GM12878 (cell line): ENCODE measurements at regions not wholly inside any gene's neighbourhood (a gene's known extent, or its start where the extent isn't known, plus 50 kb on each side); places are given as distances from the start of the nearest gene placed in this dataset.

Source experiments
- ATAC-seq: fragments of 200-7000 bp; cut with Tn5 transposase; 3 replicates; pipeline ENCODE4 v1.9.1; 2020; ENCODE audit warnings: mild to moderate bottlenecking, moderate library complexity
- BruUV-seq: library from RNA; stranded (reverse); fragments of 400-500 nt; replicated peaks from 2 replicates; lab custom pipeline; 2021; lab: Mats Ljungman, UMichigan
- CTCF ChIA-PET: fragments of 300-600 bp; sonication (Branson Sonifier 250); formaldehyde crosslinking; extraction: SDS; loops from one replicate; lab custom pipeline; 2021; ENCODE audit warnings: inconsistent platforms; lab: Yijun Ruan, JAX
- POLR2A ChIA-PET: fragments of 350-600 bp; formaldehyde crosslinking; extraction: SDS; loops from one replicate; lab custom pipeline; 2021; ENCODE audit warnings: inconsistent platforms; lab: Charles Lee
- RAD21 ChIA-PET: fragments of 300-600 bp; sonication (Branson Sonifier 250); formaldehyde crosslinking; loops from one replicate; lab custom pipeline; 2023; ENCODE audit warnings: antibody characterized with exemption; ENCODE audit not compliant: unreplicated experiment; lab: Charles Lee
- SMC1A ChIA-PET: fragments of 300-600 bp; sonication (Branson Sonifier 250); formaldehyde crosslinking; loops from one replicate; lab custom pipeline; 2023; ENCODE audit not compliant: unreplicated experiment, uncharacterized antibody; lab: Charles Lee
- DNase-seq: peaks from one replicate; pipeline ENCODE4 v3.0.0-alpha.2; 2011; ENCODE audit warnings: low read depth, low spot score
- FAIRE-seq: peaks from 3 replicates; lab custom pipeline; 2011; peaks lifted over from hg19 to GRCh38; lab: Jason Lieb, UNC
- H2AFZ ChIP-seq: 2 replicates; pipeline ENCODE4 v1.6.0; 2011; ENCODE audit warnings: low read depth, low read length, control low read depth; ENCODE audit not compliant: control insufficient read depth
- H3K27ac ChIP-seq: 2 replicates; pipeline ENCODE4 v1.5.1; 2011; ENCODE audit warnings: control low read depth; ENCODE audit not compliant: control insufficient read depth, insufficient read depth
- H3K27me3 ChIP-seq, 2 experiments: replicated peaks in 1 of 2; 2 replicates each; pipeline versions ENCODE4 v1.6.0 to v1.6.1; 2011; ENCODE audit warnings: low read length in 1 of 2; ENCODE audit not compliant: control insufficient read depth in 2 of 2, insufficient read depth in 2 of 2
- H3K36me3 ChIP-seq, 2 experiments: 2 replicates each; pipeline ENCODE4 v1.5.1; 2011; ENCODE audit warnings: low read length in 1 of 2; ENCODE audit not compliant: control insufficient read depth in 2 of 2, insufficient read depth in 2 of 2
- H3K4me1 ChIP-seq: 2 replicates; pipeline ENCODE4 v1.6.1; 2011; ENCODE audit warnings: mild to moderate bottlenecking, low read length, moderate library complexity, mixed read lengths; ENCODE audit not compliant: control insufficient read depth, insufficient read depth
- H3K4me2 ChIP-seq: 2 replicates; pipeline ENCODE4 v1.6.0; 2011; ENCODE audit warnings: control low read depth; ENCODE audit not compliant: control insufficient read depth, insufficient read depth
- H3K4me3 ChIP-seq: fragments of 200-600 bp; sonication (generic); 2 replicates; pipeline ENCODE4 v1.5.1; 2016
- H3K79me2 ChIP-seq: 2 replicates; pipeline ENCODE4 v1.6.0; 2011; ENCODE audit warnings: low read length; ENCODE audit not compliant: control insufficient read depth, insufficient read depth
- H3K9ac ChIP-seq: 2 replicates; pipeline ENCODE4 v1.8.0; 2011; ENCODE audit warnings: low read length, control low read depth, mixed read lengths; ENCODE audit not compliant: control insufficient read depth, insufficient read depth
- H3K9me3 ChIP-seq: replicated peaks from 3 replicates; pipeline ENCODE4 v1.5.1; 2011; ENCODE audit warnings: mild to moderate bottlenecking, low read length; ENCODE audit not compliant: control insufficient read depth, insufficient read depth
- H4K20me1 ChIP-seq: 2 replicates; pipeline ENCODE4 v1.6.0; 2011; ENCODE audit not compliant: control insufficient read depth, insufficient read depth
- HCFC1 ChIP-seq: fragments of 150-350 bp; IDR thresholded peaks from 2 replicates; pipeline ENCODE4 v1.6.1; 2014; ENCODE audit warnings: low read length
- JUND ChIP-seq: IDR thresholded peaks from 2 replicates; pipeline ENCODE4 v1.6.1; 2012; ENCODE audit warnings: low read depth, mild to moderate bottlenecking, low read length, improper control_type of control experiment, moderate library complexity
- MTA3 ChIP-seq: IDR thresholded peaks from 2 replicates; pipeline ENCODE4 v1.6.1; 2012; ENCODE audit warnings: low read length, inconsistent platforms, borderline replicate concordance
- MYC ChIP-seq: IDR thresholded peaks from 2 replicates; pipeline ENCODE4 v1.6.1; 2011; ENCODE audit warnings: mild to moderate bottlenecking, low read length, moderate library complexity, inconsistent platforms; ENCODE audit not compliant: insufficient read depth, insufficient replicate concordance, insufficient read length, severe bottlenecking
- SMAD5 ChIP-seq: IDR thresholded peaks from 2 replicates; pipeline ENCODE4 v1.6.1; 2016; ENCODE audit warnings: antibody characterized with exemption, low read depth
- SMC3 ChIP-seq: IDR thresholded peaks from 2 replicates; pipeline ENCODE4 v1.6.1; 2011; ENCODE audit warnings: low read length, improper control_type of control experiment, borderline replicate concordance
- WGBS: methylation state at CpG from one replicate; pipeline ENCODE4 v1.1.6; 2016; ENCODE audit warnings: low lambda C conversion rate; ENCODE audit not compliant: insufficient replicate concordance, insufficient coverage; ENCODE audit errors: missing lambda C conversion rate; 5-methylcytosine and 5-hydroxymethylcytosine counted together
- in situ Hi-C: fragments of 300-500 bp; cut with MboI; formaldehyde crosslinking; loops from 9 replicates; pipeline ENCODE4 v1.14.3; 2018; ENCODE audit warnings: mixed read lengths
- intact Hi-C: fragments of 100-400 bp; cut with micrococcal nuclease; formaldehyde crosslinking; loops from one replicate; pipeline ENCODE4 v1.14.2; 2022; ENCODE audit not compliant: unreplicated experiment
- TF ChIP-seq, protein P1 (sequence below): fragments of 450-650 bp; IDR thresholded peaks from 2 replicates; pipeline ENCODE4 v1.6.1; 2017; ENCODE audit warnings: borderline replicate concordance

DNA sequence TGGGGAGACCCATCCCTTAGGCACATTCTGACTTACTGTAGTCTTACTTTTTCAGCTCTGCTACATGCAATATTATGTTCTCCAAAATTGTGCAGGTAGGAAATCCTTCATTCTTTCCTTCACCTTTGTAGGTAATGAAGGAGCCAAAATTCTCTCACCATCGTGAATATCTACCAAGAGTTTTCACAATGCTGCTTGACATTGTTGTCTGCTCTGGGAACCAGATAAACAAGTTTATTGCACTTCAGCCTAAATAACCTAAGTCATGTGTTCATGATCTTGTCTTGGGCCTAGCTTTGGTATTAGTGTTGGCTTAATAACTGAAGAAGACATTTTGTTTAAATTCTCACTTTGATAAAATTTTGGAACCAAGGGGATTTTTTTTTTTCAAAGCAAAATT lies 110.8 kb upstream of the ELAC2 start:
- ChIA-PET SMC1A (interaction anchor here (0.6 kb wide), 1 partner anchor 17 kb away, joined by 3 read pairs; no protein-coding TSS in a partner anchor), RAD21 (no interaction called here), CTCF (no interaction called here), POLR2A (no interaction called here)
- FAIRE-seq (no peak), DNase-seq (no peak), ATAC-seq (no peak)
- H3K9ac ChIP-seq, result no peak overlapping the region
- H3K36me3 ChIP-seq, result no peaks in the 10 kb centered on the region
- no peak overlapping the region for H3K4me2 ChIP-seq
- H3K27ac ChIP-seq, result no peak overlapping the region
- H2AFZ ChIP-seq, result no peak overlapping the region
- WGBS, result 35% methylated on average over 1 of the region's 1 CpG
- H3K79me2 ChIP-seq, result no peaks in the 10 kb centered on the region
- TF ChIP-seq MYC (no peak), SMAD5 (no peak), SMC3 (no peak), JUND (no peak), HCFC1 (no peak), MTA3 (no peak)
- TF ChIP-seq, protein P1, sequence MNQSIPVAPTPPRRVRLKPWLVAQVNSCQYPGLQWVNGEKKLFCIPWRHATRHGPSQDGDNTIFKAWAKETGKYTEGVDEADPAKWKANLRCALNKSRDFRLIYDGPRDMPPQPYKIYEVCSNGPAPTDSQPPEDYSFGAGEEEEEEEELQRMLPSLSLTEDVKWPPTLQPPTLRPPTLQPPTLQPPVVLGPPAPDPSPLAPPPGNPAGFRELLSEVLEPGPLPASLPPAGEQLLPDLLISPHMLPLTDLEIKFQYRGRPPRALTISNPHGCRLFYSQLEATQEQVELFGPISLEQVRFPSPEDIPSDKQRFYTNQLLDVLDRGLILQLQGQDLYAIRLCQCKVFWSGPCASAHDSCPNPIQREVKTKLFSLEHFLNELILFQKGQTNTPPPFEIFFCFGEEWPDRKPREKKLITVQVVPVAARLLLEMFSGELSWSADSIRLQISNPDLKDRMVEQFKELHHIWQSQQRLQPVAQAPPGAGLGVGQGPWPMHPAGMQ, result no peak
- no peaks in the 10 kb centered on the region for H3K9me3 ChIP-seq
- H3K4me1 ChIP-seq, result no peaks in the 10 kb centered on the region
- in situ Hi-C loops, result no loop called here
- no peak overlapping the region for H3K4me3 ChIP-seq
- BruUV-seq, result no TSS peak
- no peaks in the 10 kb centered on the region for H3K27me3 ChIP-seq
- intact Hi-C loops, result no loop called here
- no peaks in the 10 kb centered on the region for H4K20me1 ChIP-seq
